Left renal cortex interstitium (tissue), 4 donors: ENCODE measurements at regions not wholly inside any gene's neighbourhood (a gene's known extent, or its start where the extent isn't known, plus 50 kb on each side); places are given as distances from the start of the nearest gene placed in this dataset.
A peak's percentile ranks its signal among the peaks of the same experiment; 100 is the strongest.
"Not testable (repeated sequence)": the region's sequence is repeated elsewhere in the genome, so short reads cannot be mapped to it uniquely, and the experiment has no call there.

Experiments used
- DNase-seq, 4 donors: peaks; one replicate each; pipeline ENCODE4 v3.0.0-alpha.2; 2013; ENCODE audit warnings: low read depth in 4 of 4, low spot score in 2 of 4, missing footprints in 1 of 4

GRCh38 chr10:121690152-121690848 is 92.1 kb upstream of the FGFR2 start:
- DNase-seq = no peak

- no peak for DNase-seq
These were observed 89.0 kb upstream of the FGFR2 start for GRCh38 chr10:121687095-121687813.

GRCh38 chr10:121684276-121684675 is 86.0 kb upstream of the FGFR2 start:
- DNase-seq = no peak

DNA sequence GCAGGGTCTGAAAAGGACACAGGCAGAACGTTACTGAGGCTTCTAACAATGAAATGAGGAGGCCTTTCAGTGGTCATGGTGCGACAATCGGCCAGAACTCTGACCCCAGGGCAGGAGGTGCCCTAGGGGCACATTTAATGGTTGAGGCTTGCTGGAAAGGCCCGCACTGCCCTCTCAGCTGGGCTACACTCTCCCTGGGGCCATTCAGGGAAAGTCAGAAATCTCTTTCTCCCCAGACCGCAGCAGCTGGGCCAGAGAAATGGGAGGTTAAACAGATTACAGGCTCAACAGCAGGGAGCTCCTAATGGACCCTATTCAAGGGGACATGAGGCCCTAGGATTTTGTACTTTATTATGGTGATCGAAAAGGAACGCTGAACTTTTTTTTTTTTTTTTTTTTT is 85.6 kb upstream of the FGFR2 start:
- no peak for DNase-seq

DNA sequence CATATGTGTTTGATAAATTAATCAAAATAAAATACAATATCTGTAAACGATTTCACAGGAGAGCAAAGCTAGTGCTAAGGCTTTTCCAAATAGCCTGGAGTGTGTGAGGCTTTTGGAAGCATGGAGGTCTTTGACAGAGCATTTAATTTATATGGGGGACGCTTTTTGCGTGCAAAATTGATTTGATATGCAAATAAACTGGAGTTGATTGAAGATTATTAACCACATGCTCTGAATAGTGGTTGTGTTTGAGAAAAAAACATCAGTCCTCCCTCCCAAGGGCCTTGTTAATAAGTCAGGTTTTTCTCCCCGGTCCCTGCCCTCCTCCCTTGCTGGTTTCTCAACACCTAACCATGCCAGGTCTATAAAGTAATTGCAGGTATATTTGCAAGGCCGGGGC is 85.1 kb upstream of the FGFR2 start:
- no peak for DNase-seq

DNA sequence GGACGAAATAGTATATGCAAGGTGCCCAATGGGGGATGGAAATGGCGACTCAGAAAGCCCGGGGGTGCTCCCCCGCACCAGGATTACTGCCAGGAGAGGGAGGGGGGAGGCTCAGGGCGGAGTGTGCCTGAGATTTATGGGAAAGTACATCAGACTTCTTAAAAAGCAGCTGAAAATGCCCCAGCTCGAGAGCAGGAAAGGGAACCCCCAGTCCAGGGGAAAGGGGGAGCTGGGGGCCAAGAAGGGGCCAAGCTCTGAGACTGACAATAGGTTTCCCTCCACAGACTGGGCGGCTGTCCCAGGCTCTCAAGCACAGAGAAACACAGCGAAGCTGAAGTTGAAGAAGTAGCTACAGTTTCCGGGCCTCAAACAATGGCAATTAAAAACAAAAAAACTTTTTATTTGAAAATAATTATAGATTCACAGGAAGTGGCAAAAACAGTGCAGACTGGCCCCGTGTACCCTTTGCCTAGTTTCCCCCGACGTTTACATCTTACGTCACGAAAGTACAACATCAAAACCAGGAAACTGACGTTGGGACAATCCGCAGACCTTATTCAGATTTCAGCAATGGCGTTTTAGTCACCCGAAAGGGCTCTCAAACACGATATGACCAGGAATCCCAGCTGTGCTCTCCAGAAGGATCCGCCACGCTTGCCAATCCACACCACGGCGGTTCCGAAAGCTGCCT is 83.9 kb upstream of the FGFR2 start:
- DNase-seq = no peak

GRCh38 chr10:121680879-121681655 is 82.8 kb upstream of the FGFR2 start:
- DNase-seq = no peak

DNA sequence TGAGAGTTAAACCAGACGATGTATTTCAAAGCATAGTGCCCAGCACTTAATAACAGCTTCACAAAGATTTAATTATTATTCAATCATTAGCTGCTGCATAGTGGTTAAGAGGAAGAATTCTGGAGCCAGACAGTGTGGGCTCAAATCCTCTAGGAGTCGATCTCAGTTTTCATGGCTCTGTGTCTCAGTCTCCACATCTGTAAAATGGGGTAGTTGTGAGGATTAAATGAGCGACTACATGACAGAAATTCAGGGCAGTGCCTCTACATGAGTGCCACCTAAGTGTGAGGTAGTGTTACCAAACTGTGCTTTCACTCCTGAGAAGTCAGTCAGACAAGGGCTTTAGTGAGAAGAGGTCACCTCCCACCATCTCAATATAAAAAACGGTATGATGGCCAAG is 81.7 kb upstream of the FGFR2 start:
- DNase-seq = no peak

DNA sequence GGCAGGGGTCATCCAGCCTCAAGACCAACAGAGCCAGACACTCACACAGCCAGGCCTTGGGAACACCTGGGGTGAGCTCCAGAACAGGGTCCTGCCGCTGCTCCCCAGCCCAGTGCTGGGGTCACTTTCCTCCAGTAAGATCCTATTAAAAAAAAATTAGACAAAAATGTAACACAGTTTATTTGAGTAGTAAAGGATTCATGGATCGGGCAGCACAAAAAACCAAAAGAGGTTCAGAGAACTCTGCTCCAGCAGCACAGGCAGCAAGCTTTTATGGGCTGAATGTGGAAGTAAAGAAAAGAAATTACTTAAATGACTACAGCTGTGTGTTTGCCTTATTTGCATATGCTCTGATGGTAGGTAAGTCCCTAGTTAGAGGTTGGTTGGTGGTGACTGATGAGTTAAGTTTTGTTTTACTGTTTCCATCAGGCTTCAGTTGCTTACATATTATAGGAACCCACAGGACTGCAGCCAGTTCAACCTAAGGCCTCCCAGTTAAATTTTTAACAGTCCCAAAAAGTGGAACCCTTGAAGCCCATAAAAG is 80.5 kb upstream of the FGFR2 start:
- DNase-seq = no peak

GRCh38 chr10:121677880-121678279 is 79.6 kb upstream of the FGFR2 start:
- DNase-seq = no peak

DNA sequence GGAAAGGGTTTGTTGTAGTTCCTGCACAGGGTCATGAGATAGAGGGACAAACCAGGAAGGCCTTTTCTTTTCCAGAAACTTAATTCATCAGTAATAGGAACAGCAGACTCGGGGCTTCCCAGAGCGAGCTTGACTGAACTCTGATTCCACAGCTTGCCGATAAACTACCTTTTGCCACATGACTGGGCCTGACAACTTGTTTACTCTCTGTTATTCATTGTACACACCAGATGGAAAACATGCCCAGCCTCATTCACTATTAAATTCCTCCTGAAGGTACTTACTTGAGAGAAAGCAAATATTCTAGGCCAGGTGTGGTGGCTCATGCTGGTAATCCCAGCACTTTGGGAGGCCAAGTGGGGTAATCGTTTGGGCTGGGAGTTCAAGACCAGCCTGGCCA is 77.1 kb upstream of the FGFR2 start:
- DNase-seq = no peak

GRCh38 chr10:121674885-121675284 is 76.6 kb upstream of the FGFR2 start:
- DNase-seq = no peak

DNA sequence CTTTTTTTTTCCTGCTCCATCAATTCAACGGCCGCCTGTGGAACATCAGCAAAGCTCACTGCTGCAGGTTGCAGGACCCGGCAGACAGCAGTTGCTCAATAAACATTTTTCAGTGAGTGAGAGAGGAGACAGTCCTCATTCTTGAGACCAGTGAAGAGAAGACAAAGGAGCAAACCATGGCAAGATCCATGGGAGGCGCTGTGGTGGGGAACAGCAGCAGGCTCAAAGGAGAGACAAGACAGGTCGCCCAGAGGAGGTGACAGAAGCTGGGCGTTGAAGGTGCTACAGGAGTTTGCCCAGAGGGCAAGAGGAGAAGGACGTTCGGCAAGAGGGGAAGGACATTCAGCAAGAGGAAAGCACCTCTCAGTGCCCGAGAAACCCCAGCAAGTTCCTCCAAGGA is 74.5 kb upstream of the FGFR2 start:
- DNase-seq = no peak

DNA sequence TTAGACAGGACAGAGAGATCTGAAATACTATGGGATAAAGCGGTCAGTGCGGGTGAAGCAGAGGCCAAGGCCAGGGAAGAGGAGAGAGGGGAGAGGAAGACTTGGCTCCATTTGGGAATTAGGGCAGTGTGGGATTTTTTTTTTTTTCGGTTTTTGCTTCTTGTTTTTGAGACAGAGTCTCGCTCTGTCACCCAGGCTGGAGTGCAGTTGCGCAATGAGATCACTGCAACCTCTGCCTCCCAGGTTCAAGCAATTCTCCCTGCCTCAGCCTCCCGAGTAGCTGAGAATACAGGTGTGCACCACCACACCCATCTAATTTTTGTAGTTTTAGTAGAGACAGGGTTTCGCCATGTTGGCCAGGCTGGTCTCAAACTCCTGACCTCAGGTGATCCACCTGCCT is 71.6 kb upstream of the FGFR2 start:
- not testable (repeated sequence) for DNase-seq

DNA sequence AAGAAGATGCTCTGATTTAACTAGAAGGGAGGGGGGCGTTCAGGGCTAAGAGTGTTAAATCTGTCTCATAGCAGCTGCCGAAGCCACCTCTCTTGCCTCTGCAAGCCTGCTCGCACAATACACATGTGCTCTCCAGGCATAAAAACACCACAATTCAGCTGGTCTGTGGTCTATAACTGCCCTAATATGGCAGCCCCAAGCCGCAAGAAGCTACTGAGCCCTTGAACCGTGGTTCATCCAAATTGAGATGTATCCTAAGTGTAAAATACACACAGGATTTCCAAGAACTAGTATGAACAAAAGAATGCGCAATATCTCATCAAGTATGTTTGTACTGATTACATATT is 70.8 kb upstream of the FGFR2 start:
- no peak for DNase-seq

DNA sequence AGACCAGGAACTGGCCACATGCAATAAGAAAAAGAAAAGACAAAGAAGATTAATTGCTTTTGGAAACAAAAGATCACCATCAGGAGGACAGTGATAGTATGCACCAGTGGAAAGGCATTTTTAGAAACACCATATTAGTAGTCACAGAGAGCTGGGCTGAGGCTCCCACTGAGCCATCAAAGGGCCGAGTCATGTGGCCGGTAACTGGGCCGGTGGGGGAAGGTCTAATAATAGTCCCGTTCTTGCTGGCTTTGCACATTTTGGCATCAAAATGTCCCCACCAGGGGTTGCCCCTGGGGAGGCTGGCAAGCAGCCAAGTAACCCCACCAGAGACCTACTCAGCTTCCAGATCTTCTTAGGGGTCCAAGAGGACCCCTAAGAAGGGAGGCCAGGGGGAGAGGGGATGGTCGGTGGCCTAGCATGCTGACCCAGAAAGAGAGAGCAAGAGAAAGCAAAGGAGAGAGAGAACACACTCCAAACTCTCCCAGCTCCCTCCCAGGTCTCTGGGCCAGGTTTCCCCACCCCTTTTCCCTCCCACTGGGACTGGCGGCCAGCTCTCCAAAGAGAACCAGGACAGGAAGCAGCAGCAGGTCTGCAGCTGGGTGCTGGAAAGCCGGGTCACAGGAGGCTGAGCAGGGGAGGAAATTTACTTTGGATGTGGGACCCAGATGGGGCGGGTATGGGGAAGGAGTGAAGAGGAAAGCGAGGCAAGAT is 70.2 kb upstream of the FGFR2 start:
- peak in 3 of 4 donors; percentile 37 to 73 (median 64) for DNase-seq

- no peak for DNase-seq
These were observed 69.7 kb upstream of the FGFR2 start for GRCh38 chr10:121667948-121668313.

DNA sequence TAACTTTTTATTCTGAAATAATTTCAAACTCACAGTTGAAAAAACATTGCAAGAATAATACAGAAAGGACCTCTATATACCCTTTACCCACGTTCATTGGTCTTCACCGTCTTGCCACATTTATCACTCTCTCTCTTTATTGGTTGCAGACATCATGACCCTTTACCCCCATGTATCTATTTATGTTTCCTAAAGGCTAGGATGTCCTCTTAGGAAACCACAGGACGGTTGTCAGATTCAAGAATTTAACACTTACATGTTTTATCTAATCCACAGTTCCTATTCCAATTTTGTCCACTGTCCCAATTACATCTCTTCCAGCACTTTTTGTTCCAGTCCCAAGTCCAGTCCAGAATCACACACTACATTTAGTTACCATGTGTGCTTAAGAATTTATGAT is 67.6 kb upstream of the FGFR2 start:
- DNase-seq = no peak

- DNase-seq = no peak
These were observed 66.4 kb upstream of the FGFR2 start for GRCh38 chr10:121664671-121665070.
